Hepatocyte (in vitro differentiated cells): ENCODE measurements at regions not wholly inside any gene's neighbourhood (a gene's known extent, or its start where the extent isn't known, plus 50 kb on each side); places are given as distances from the start of the nearest gene placed in this dataset.
A peak's percentile ranks its signal among the peaks of the same experiment; 100 is the strongest.

Experiments
- DNase-seq: peaks from one replicate; pipeline ENCODE4 v3.0.0-alpha.2; 2016; ENCODE audit warnings: low spot score
- H2AFZ ChIP-seq: fragments of 200-600 bp; sonication (generic); 2 replicates; pipeline ENCODE4 v1.6.0; 2016; ENCODE audit warnings: antibody characterized with exemption, mild to moderate bottlenecking
- H3K27ac ChIP-seq: fragments of 200-600 bp; sonication (generic); 2 replicates; pipeline ENCODE4 v1.5.1; 2016; ENCODE audit warnings: mild to moderate bottlenecking
- H3K27me3 ChIP-seq: fragments of 200-600 bp; sonication (generic); 2 replicates; pipeline ENCODE4 v1.6.1; 2016
- H3K36me3 ChIP-seq: fragments of 200-600 bp; sonication (generic); replicated peaks from 2 replicates; pipeline ENCODE4 v1.5.1; 2016; ENCODE audit warnings: low read depth; ENCODE audit not compliant: insufficient read depth
- H3K4me1 ChIP-seq: fragments of 200-600 bp; sonication (generic); 2 replicates; pipeline ENCODE4 v1.5.1; 2016; ENCODE audit warnings: mild to moderate bottlenecking, moderate library complexity; ENCODE audit not compliant: insufficient read depth
- H3K4me2 ChIP-seq: fragments of 200-600 bp; sonication (generic); 2 replicates; pipeline ENCODE4 v1.6.0; 2016
- H3K4me3 ChIP-seq: fragments of 200-600 bp; sonication (generic); 2 replicates; pipeline ENCODE4 v1.5.1; 2016; ENCODE audit warnings: mild to moderate bottlenecking
- H3K79me2 ChIP-seq: fragments of 200-600 bp; sonication (generic); 2 replicates; pipeline ENCODE4 v1.6.0; 2017; ENCODE audit warnings: mild to moderate bottlenecking
- H3K9me2 ChIP-seq: fragments of 200-600 bp; sonication (generic); replicated peaks from 2 replicates; pipeline ENCODE4 v1.6.0; 2017; ENCODE audit warnings: mild to moderate bottlenecking; ENCODE audit not compliant: insufficient read depth
- H3K9me3 ChIP-seq: fragments of 200-600 bp; sonication (generic); 2 replicates; pipeline ENCODE4 v1.5.1; 2016; ENCODE audit warnings: low read depth, mild to moderate bottlenecking
- H4K20me1 ChIP-seq: fragments of 200-600 bp; sonication (generic); 2 replicates; pipeline ENCODE4 v1.6.0; 2016; ENCODE audit warnings: mild to moderate bottlenecking; ENCODE audit not compliant: insufficient read depth, poor library complexity, severe bottlenecking
- CTCF ChIP-seq: fragments of 200-600 bp; sonication (generic); IDR thresholded peaks from 2 replicates; pipeline ENCODE4 v1.5.1; 2016; ENCODE audit warnings: antibody characterized with exemption, mild to moderate bottlenecking; ENCODE audit not compliant: poor library complexity
- EZH2 ChIP-seq: fragments of 200-600 bp; sonication (generic); IDR thresholded peaks from 2 replicates; pipeline ENCODE4 v1.6.1; 2016; ENCODE audit warnings: antibody characterized with exemption, mild to moderate bottlenecking, borderline replicate concordance
- EZH2phosphoT487 ChIP-seq: fragments of 200-600 bp; sonication (generic); IDR thresholded peaks from one replicate; pipeline ENCODE4 v1.6.1; 2018; ENCODE audit warnings: antibody characterized with exemption, mild to moderate bottlenecking, low read depth, moderate library complexity; ENCODE audit not compliant: unreplicated experiment, severe bottlenecking
- WGBS: methylation state at CpG from one replicate; pipeline ENCODE4 v1.1.6; 2016; ENCODE audit warnings: low lambda C conversion rate; ENCODE audit errors: missing lambda C conversion rate; 5-methylcytosine and 5-hydroxymethylcytosine counted together

- Histone ChIP-seq H3K9me2 (no peaks in the 10 kb centered on the region), H3K4me2 (no peak overlapping the region), H2AFZ (no peak overlapping the region), H3K9me3 (no peaks in the 10 kb centered on the region), H3K27me3 (peaks cover 18% of the 10 kb centered on the region), H3K4me3 (no peak overlapping the region), H3K27ac (no peak overlapping the region), H3K36me3 (no peaks in the 10 kb centered on the region), H3K4me1 (no peaks in the 10 kb centered on the region), H3K79me2 (no peaks in the 10 kb centered on the region), H4K20me1 (no peaks in the 10 kb centered on the region)
- no peak for TF ChIP-seq EZH2phosphoT487
- DNase-seq, result no peak
- 31% methylated on average over 3 of the region's 3 CpGs for WGBS
These were observed 55.6 kb downstream of the RHOXF2B start for GRCh38 chrX:120021927-120022326.

- H3K4me2 ChIP-seq, result no peak overlapping the region
These were observed 57.2 kb downstream of the RHOXF2B start for GRCh38 chrX:120020305-120020704.

GRCh38 chrX:120016068-120016441 is 61.4 kb downstream of the RHOXF2B start:
- Histone ChIP-seq H3K9me2 (no peaks in the 10 kb centered on the region), H3K36me3 (no peaks in the 10 kb centered on the region), H3K27ac (no peak overlapping the region), H3K27me3 (peaks cover 38% of the 10 kb centered on the region), H3K4me3 (no peak overlapping the region), H3K4me2 (peak overlapping the region; percentile 85), H4K20me1 (no peaks in the 10 kb centered on the region), H3K79me2 (no peaks in the 10 kb centered on the region), H3K9me3 (no peaks in the 10 kb centered on the region), H3K4me1 (no peaks in the 10 kb centered on the region), H2AFZ (no peak overlapping the region)
- DNase-seq, result no peak
- WGBS, result 59% methylated on average over 11 of the region's 11 CpGs
- TF ChIP-seq CTCF (no peak), EZH2phosphoT487 (no peak), EZH2 (no peak)

More at GRCh38 chrX:120020305-120020704, 57.2 kb downstream of the RHOXF2B start:
- Histone ChIP-seq H3K4me3 (no peak overlapping the region), H3K4me1 (no peaks in the 10 kb centered on the region), H3K9me3 (no peaks in the 10 kb centered on the region), H2AFZ (no peak overlapping the region), H3K9me2 (no peaks in the 10 kb centered on the region), H3K79me2 (no peaks in the 10 kb centered on the region), H4K20me1 (no peaks in the 10 kb centered on the region), H3K27me3 (peaks cover 28% of the 10 kb centered on the region), H3K36me3 (no peaks in the 10 kb centered on the region), H3K27ac (no peak overlapping the region)
- no peak for TF ChIP-seq EZH2phosphoT487
- no peak for TF ChIP-seq CTCF
- TF ChIP-seq EZH2, result no peak
- WGBS, result 69% methylated on average over 4 of the region's 4 CpGs
- no peak for DNase-seq

GRCh38 chrX:120015145-120016067 is 62.1 kb downstream of the RHOXF2B start:
- WGBS, result 41% methylated on average over 51 of the region's 58 CpGs
- H3K4me2 ChIP-seq, result peak overlapping the region; percentile 85
- no peak overlapping the region for H3K4me3 ChIP-seq

More at GRCh38 chrX:120015145-120016067, 62.1 kb downstream of the RHOXF2B start:
- DNase-seq, result peak; percentile 18
- peak overlapping the region; percentile 20 for H2AFZ ChIP-seq
- H4K20me1 ChIP-seq, result no peaks in the 10 kb centered on the region
- H3K36me3 ChIP-seq, result no peaks in the 10 kb centered on the region
- H3K27ac ChIP-seq, result no peak overlapping the region
- H3K9me3 ChIP-seq, result no peaks in the 10 kb centered on the region
- H3K79me2 ChIP-seq, result no peaks in the 10 kb centered on the region
- peaks cover 38% of the 10 kb centered on the region for H3K27me3 ChIP-seq
- no peaks in the 10 kb centered on the region for H3K4me1 ChIP-seq
- TF ChIP-seq CTCF (no peak), EZH2phosphoT487 (no peak), EZH2 (no peak)
- H3K9me2 ChIP-seq, result no peaks in the 10 kb centered on the region
